ENCODE measurements at regions not wholly inside any gene's neighbourhood (a gene's known extent, or its start where the extent isn't known, plus 50 kb on each side); places are given as distances from the start of the nearest gene placed in this dataset.

GRCh38 chr22:27175021-27175838 is 517.8 kb downstream of the MIAT start:
- no peak overlapping the region for H3K4me3 ChIP-seq (ENCODE audit: low read depth, low read length)
- TF ChIP-seq CTCF (IDR thresholded peaks at IDR 0.05; ENCODE audit: low read depth, low read length, missing control alignments): no peak
- no peak for DNase-seq (ENCODE audit: low read depth)

DNA sequence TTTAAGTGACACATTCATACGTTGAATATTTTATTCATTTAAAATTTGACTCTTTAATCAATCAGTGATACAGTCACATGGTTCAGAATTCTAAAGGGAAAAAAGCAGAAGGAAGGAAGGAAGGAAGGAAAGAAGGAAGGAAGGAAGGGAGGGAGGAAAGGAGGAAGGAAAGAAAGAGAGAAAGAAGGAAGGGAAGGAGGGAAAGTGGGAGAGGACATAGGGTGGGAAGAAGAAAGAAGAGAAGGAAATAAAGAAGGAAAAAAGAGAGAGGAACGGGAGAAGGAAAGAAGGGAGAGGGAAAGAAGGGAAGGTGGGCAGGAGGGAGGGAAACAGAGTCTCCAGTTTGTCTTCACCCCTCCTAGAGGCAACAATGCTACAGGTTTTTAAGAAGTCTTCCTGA is 518.6 kb downstream of the MIAT start:
- DNase-seq (ENCODE audit: low read depth): no peak
- H3K4me3 ChIP-seq (ENCODE audit: low read depth, low read length): no peak overlapping the region
- TF ChIP-seq CTCF (IDR thresholded peaks at IDR 0.05; ENCODE audit: low read depth, low read length, missing control alignments): no peak

DNA sequence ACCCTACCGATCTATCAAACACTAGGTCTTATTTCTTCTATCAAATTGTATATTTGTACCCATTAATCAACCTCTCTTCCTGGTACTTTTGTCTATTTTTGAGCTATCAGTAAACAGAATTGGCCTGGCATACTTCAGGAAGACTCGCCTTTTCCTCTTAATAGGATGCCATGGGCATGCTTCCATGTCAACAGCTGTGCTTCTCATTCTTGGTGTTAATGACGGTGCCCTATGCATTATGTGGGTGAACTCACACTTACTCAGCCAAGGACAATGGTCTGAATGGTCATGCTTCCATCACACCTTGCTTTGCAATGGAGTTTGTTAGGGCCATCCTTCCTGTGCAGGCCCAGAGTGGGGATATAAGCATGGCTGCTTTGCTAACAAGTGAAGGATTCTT is 521.8 kb downstream of the MIAT start:
- DNase-seq (ENCODE audit: low read depth): no peak
- TF ChIP-seq CTCF (IDR thresholded peaks at IDR 0.05; ENCODE audit: low read depth, low read length, missing control alignments): no peak
- no peak overlapping the region for H3K4me3 ChIP-seq (ENCODE audit: low read depth, low read length)

DNA sequence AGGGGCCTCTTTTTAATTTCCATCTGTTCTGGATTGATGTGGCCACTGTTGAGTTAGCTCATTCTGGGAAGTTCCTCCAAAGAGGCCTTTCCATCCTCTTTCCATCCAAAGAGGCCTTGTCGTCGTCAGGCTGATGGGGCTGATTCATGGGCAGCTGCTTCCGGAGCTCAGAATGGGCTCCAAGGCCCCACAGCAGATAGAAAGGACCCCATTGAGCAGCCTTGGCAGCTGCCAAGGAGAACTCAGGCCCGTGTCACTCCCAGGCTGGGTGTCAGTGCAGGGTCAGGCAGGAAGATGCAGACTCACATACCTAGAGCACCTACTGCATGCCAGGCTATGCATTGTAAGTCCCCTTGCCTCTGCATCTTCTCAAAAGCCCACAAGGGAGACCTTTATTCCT is 524.1 kb downstream of the MIAT start:
- DNase-seq (ENCODE audit: low read depth): no peak
- TF ChIP-seq CTCF (IDR thresholded peaks at IDR 0.05; ENCODE audit: low read depth, low read length, missing control alignments): no peak
- H3K4me3 ChIP-seq (ENCODE audit: low read depth, low read length): no peak overlapping the region

GRCh38 chr22:27183474-27183873 is 526.1 kb downstream of the MIAT start:
- H3K4me3 ChIP-seq (ENCODE audit: low read depth, low read length): no peak overlapping the region
- no peak for TF ChIP-seq CTCF (IDR thresholded peaks at IDR 0.05; ENCODE audit: low read depth, low read length, missing control alignments)
- no peak for DNase-seq (ENCODE audit: low read depth)

- no peak for DNase-seq (ENCODE audit: low read depth)
- TF ChIP-seq CTCF (IDR thresholded peaks at IDR 0.05; ENCODE audit: low read depth, low read length, missing control alignments): no peak
Measured at GRCh38 chr22:27185099-27185709, 527.8 kb downstream of the MIAT start.

More at GRCh38 chr22:27185099-27185709, 527.8 kb downstream of the MIAT start:
- no peak overlapping the region for H3K4me3 ChIP-seq (ENCODE audit: low read depth, low read length)
